HG03064 (cell line): ENCODE measurements at regions not wholly inside any gene's neighbourhood (a gene's known extent, or its start where the extent isn't known, plus 50 kb on each side); places are given as distances from the start of the nearest gene placed in this dataset.

Experiments
- ATAC-seq: cut with Tn5 transposase; IDR thresholded peaks from one replicate; pipeline ENCODE4 v1.9.1; 2021; ENCODE audit warnings: low read depth; ENCODE audit not compliant: unreplicated experiment

DNA sequence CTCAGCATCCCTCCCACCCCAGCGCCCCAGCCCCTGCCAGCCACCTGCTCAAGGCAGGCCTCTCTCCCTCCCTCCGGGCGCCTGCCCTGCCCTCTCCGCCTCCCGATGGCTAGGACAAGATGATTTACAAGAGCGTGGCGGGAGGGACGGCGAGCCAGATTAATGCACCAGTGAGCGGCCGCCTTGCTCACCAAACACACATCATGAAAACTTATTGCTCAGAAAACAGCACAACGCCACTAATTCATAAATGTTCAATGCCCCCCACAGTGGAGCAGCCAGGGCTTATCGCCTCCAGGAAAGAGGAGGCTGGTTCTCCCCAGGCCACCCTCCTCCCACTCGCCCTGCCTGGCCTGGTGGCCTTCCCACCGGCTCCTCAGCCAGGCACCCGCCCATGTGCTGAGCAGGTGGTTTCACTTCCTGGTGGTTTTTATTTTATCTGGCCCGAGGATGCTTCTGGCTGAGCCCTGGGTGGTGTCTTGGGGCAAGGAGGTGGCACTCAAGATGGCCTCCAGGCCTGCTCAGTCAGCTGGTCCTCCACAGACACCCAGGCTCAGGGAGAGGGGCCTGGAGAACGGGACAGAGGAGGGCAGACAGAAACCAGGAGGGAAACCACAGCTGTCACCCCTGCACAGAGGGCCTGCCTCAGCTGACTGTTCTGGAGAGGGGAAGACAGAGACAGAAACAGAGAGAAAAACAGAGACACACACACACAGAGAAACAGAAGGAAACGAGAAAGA is 284.9 kb downstream of the UACA start:
- peak; percentile 42 for ATAC-seq

DNA sequence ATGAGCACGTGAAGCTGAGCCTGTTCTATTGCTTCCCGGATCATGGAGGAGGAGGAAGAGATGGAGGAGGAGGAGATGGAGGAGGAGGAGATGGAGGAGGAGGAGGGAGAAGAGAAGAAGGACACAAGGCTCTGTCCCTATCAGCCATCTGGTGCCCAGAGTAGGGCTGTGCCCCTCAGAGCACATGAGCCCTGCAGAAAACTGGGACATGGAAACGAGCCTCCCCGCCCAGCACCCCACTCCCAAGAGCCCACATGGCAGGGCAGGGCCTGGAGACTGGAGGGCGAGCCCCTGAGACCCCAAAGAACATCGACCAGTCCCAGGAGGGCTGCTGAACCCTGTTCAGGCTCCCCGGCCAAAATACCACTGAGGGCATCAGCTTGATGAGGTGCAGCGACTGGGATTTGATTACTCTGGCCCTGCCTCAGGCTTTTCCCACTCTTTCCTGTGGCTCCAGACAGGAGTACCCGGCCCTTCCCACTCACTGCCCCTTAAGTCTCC is 285.6 kb downstream of the UACA start:
- no peak for ATAC-seq

- ATAC-seq: no peak
Measured at GRCh38 chr15:70476441-70476840, 286.9 kb downstream of the UACA start.

DNA sequence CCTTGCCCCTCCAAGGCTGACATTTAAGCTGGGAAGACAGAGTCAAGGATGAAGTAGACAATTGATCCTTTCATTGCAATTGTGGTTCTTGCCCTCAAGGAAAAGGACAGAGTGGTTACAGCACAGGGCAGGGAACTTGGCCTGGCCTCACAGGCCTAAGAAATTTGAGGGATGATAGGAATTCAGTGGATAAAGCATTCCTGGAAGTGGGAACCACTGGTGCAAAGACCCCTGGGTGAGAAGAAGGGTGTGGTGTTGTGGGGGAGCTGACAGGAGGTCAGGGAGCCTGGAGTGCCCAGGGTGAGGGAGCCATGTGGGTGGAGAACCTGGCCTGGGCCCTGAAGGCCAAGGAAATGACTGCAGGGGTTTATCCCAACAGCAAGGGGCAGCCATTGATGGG is 287.4 kb downstream of the UACA start:
- no peak for ATAC-seq

DNA sequence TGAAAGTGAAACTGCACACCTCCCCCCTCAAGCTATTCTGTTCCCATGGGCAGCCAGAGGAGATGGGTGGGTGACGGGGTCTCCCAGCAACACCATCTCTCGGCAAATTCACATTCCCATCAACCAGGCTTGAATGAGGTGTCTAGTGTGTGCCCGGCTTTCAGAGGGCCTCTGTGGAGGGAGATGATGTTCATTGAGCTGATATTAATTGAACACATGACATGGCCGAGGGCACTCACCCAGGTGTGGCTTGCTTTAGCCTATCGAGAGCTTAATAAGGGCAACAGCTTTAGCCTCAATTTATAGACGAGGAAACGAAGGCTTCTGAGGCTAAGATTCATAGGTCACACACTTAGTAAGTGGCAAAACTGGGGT is 288.0 kb downstream of the UACA start:
- no peak for ATAC-seq

DNA sequence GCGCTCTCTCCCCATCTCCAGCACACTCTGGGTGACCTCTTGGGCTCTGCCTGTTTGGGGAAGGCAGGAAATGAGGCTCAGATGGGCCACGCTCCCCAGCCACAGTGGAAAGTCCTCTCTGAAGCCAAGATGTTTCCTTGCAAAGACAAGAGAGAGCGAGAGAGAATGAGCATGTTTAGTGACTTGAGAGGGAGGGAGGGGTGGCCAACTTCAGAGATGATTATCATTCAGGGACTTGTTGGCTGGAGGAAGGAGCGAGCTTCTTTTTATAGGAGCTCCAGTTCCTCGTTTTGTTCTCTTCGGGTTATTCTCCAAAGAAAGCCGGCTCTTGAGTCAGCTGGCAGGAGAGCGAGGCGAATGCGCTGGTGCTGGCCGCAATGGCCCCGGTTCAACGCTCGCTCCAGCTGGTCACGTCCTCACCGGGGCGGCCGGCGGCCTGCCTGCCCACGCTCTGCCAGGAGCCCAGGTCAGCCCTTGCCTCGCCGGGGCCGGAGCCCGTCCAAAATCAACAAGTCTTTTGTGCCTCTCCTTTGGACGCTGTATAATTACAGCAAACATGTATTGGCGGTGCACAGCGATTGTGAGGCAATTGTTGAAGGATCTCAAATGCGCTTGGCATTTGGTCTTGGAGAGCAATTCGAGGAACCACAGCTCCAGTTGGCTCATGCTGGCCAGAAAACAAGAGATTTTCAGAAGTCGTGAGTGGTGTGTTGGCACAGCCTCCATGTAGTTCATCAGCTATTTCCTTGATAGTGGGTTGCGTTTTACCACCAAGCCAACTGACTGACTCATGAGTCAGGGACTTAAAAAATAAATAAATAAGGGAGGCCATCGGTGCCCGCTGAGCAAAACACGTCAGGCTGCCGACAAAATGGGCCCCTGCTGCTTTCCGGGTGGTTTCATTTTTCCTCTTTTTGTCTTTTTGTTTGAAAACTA is 288.6 kb downstream of the UACA start:
- ATAC-seq: no peak

DNA sequence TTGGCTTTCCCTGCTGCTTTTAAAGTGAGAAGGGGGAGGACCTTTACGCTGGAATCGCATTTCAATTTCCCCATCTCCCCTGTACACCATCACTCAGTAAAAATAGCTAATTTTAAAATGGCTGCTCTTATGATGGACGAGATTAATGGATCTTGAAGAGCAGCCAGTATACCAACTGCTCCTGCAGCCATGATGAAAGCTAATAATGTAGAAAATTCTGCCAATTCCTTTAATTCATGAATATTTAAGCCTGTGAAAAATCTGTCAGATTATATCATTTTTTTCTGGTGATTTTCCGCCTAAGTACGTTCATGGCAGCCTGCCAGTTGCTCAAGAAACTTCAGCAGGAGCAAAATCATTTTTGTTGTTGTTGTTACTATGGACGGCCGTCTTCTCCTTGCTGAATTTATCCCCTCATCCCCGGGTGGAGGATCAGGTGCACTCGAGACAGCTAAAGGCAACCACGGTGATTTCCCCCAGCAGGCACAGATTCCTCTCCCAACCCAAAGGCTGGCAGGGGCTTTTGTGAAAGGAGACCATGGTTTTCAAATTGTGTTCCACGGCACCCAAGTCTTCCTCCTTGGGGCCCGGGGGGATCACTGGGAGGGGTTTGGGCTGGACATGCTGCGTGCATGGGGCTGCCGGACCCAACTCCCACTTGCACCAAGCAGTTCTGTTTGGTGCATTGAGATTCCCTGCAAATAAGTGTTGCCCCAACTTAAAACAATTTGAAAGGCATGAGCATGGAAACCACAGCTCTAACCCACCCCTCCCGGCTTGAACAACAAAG is 289.6 kb downstream of the UACA start:
- ATAC-seq: no peak

GRCh38 chr15:70471517-70471916 is 291.8 kb downstream of the UACA start:
- ATAC-seq: no peak

DNA sequence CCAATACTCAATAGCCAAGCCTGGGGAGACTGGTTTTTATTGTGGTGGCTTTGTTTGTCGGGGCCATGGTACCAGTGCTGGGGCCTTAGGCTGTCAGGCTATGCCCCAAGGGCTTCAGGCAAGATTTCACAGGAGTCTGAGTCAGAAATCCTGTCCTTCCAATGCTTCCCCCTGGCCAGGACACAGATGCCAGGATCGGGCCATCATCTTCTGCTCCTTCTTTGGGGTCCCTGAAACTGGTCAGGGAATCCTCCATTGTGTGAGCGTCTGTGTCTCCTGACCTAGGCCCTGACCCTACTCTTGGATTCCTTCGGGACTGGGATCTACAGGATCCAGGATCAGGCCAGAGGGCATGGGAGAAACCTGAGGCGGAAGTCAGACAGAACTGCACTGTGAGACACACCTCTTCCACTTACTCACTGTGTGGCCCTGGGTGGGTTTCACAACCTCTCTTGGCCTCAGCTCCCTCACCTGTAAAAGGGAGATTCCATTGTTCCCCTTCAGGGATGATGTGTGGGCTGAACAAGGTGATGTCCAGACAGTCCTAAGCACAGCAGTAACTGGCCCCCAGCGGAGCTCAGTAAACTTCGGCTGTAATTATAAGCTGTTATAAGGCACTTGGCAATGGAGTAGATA is 292.7 kb downstream of the UACA start:
- ATAC-seq: no peak

DNA sequence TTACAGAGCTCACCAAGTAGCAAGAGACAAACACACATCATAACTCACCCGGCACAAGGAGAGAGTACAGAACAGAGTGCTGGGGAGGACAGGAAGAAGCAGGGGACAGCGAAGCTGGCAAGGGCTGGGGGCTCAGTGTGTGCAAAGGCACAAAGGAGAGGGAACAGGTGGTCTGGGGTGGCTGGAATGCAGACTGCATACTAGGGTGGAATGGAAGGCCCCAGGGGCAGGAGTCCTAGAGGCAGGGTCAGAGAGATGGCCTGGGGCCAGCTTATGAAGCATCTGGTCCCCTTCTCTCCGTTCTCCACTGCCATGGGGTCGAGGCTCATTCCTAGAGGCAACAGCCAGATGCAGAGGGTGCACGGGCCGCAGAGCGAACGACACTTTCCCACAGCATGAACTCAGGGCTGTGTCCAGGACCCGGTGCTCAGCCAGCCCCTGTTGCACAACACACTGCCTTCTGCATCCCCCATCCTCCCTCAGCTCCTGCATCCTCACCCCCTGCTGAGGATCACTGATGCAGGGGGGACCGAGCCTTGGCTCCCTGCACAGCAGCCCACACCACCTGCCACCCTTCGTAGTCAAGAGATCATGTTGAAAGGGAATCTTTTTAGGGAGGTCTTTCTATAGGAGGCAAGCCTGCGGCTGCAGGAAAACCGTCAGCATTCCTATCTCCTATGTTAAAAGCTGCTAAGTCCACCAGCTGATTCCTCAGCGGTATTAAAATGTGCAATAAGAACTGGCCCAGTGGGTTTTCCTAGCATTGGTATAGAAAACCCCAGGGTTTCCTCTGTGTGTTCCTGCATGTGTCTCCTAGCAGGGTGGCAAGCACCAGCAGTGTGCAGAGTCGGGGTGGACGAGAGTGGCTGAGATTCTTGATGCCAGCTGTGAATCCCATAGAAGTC is 293.5 kb downstream of the UACA start:
- no peak for ATAC-seq

DNA sequence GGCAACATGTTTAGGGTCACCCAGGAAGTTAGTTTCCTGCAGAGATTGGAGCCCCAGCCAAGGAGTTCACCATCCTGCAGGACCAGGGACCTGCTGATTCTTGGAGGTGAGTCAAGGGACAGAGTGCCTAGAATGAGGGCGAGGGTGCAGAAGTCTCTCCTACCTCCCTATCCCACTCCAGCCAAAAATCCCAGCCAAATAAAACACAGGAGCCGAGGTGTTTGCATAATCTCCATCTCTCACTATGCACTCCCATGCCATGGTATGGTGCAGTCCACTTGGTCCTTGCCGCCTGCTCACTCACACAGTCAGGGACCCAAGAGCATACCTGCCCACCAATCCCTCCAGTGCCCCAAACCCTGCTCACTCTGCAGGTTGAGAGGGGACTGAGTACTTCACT is 294.2 kb downstream of the UACA start:
- no peak for ATAC-seq

GRCh38 chr15:70466895-70467529 is 296.3 kb downstream of the UACA start:
- no peak for ATAC-seq

DNA sequence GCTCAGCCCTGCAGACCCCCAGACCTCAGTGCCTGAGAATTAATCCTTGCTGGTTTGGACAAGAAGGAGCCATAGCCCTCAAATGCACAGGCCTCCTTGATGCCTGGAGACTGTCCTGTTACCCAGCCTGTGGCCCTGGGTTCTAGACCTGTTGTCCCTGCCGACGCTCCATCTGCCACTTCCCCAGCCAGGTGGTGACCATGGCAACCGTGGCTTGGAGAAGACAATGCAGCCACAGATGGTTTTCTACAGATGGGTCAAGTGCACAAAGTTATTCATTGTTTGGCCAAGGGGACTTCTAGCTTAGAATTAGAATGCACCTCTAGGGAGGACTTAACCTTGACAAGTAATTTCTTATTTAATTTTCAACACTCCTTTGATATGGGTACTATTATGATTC is 297.1 kb downstream of the UACA start:
- no peak for ATAC-seq

- ATAC-seq: no peak
Measured at GRCh38 chr15:70465812-70466211, 297.5 kb downstream of the UACA start.

DNA sequence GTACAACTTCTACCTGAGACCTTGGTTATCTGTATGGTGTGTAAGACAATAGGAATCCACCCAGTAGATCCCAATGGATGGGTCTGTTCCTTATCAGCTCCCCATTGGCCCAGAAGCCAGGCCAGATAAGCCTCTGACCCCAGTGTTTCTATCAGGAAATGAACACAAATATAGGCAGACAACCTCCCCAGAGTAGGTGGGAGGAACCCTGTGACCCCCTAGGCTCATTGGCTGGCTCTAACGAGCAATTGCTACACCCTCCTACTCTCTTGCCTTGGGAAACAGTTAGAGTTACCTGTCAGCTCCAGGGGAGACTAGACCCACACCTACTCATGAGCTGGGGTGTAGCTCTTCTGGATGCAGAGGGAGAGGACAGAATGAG is 299.9 kb downstream of the UACA start:
- ATAC-seq: no peak

DNA sequence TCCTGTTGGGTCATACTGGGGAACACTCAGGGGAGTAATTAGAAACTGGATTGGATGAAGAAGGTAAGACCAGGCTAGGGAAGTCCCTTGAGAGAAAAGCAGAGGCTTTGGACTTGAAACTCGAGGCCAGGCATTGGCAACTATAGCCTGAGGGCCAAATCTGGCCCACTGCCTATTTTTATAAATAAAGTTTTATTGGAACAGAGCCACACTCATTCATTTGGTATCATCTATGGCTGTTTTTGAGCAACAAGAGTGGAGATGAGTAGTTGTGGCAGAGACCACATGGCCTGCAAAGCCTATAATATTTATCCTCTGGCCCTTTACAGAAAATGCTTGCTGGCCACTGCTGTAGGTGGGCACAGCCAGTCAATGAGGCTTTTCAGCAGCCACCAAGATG is 301.4 kb downstream of the UACA start:
- ATAC-seq: no peak

- ATAC-seq: no peak
Measured at GRCh38 chr15:70461017-70461416, 302.3 kb downstream of the UACA start.

DNA sequence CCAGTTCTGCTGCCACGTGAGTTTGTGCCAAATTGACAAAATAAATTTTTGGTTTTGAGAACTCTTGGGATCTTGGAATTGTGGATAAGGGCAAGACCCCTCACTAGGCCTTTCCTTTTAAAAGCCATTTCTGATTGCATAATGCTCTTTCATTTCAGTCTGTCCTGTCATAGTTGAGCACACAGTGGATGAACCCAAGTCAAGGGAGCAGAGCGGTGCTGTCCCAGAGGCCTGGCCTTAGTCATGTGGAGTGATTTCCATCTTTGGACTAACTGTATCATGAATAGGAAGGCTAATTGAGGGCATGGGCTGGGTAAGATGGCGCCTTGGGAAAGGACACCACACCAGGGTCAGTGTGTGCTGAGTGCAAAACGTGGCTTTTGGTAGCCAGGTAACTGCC is 304.0 kb downstream of the UACA start:
- ATAC-seq: no peak

DNA sequence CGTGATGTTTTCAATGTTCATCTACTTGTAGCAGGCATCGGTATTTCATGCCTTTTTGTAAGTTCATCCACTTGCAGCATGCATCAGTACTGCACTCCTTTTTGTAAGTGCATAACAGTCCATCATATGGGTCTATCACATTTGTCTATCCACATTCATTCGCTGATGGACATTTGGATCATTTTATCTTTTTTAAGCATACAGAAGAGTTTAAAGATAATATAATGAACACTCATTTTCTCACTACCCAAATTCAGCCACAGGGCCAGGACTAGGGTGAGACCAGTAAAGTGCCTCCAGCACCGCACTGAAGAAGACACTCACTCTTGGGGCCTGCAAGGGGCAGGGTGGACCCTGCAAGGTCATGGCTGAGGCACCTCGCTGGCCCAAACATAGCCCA is 309.6 kb downstream of the UACA start:
- ATAC-seq: no peak
